MM.1S (cell line): ENCODE measurements at regions not wholly inside any gene's neighbourhood (a gene's known extent, or its start where the extent isn't known, plus 50 kb on each side); places are given as distances from the start of the nearest gene placed in this dataset.

ENCODE experiments used
- DNase-seq: peaks from one replicate; pipeline ENCODE4 v3.0.0-alpha.2; 2015
- H2AFZ ChIP-seq: fragments of 300-600 bp; sonication (generic); 2 replicates; pipeline ENCODE4 v1.6.0; 2016; ENCODE audit warnings: antibody characterized with exemption, low read length
- H3F3A ChIP-seq: fragments of 300-600 bp; sonication (generic); 2 replicates; pipeline ENCODE4 v1.6.1; 2016; ENCODE audit warnings: mild to moderate bottlenecking, antibody characterized with exemption, low read length, moderate library complexity, mixed read lengths; ENCODE audit not compliant: insufficient read depth
- H3K27ac ChIP-seq: fragments of 300-600 bp; sonication (generic); 2 replicates; pipeline ENCODE4 v1.5.1; 2016; ENCODE audit warnings: mild to moderate bottlenecking, low read length
- H3K27me3 ChIP-seq: fragments of 300-600 bp; sonication (generic); replicated peaks from 2 replicates; pipeline ENCODE4 v1.6.0; 2016; ENCODE audit warnings: low read length; ENCODE audit not compliant: insufficient read depth
- H3K36me3 ChIP-seq: fragments of 300-600 bp; sonication (generic); replicated peaks from 2 replicates; pipeline ENCODE4 v1.6.1; 2016; ENCODE audit warnings: mild to moderate bottlenecking, low read length, mixed read lengths; ENCODE audit not compliant: insufficient read depth
- H3K4me1 ChIP-seq: fragments of 300-600 bp; sonication (generic); 2 replicates; pipeline ENCODE4 v1.6.1; 2016; ENCODE audit warnings: low read length, mixed read lengths
- H3K4me2 ChIP-seq: fragments of 300-600 bp; sonication (generic); 2 replicates; pipeline ENCODE4 v1.6.0; 2016; ENCODE audit warnings: low read depth, low read length
- H3K4me3 ChIP-seq: fragments of 300-600 bp; sonication (generic); 2 replicates; pipeline ENCODE4 v1.5.1; 2016; ENCODE audit warnings: low read length, mixed read lengths
- H3K79me2 ChIP-seq: fragments of 300-600 bp; sonication (generic); 2 replicates; pipeline ENCODE4 v1.6.1; 2016; ENCODE audit warnings: mixed run types, low read length, mixed read lengths
- H3K9ac ChIP-seq: fragments of 300-600 bp; sonication (generic); 2 replicates; pipeline ENCODE4 v1.6.1; 2016; ENCODE audit warnings: low read length, mixed read lengths
- H3K9me2 ChIP-seq: fragments of 300-600 bp; sonication (generic); replicated peaks from 2 replicates; pipeline ENCODE4 v1.6.1; 2016; ENCODE audit warnings: mild to moderate bottlenecking, low read length, mixed read lengths; ENCODE audit not compliant: insufficient read depth
- H3K9me3 ChIP-seq: fragments of 300-600 bp; sonication (generic); replicated peaks from 2 replicates; pipeline ENCODE4 v1.6.1; 2016; ENCODE audit warnings: mild to moderate bottlenecking, low read length, mixed read lengths; ENCODE audit not compliant: insufficient read depth
- H4K20me1 ChIP-seq: fragments of 300-600 bp; sonication (generic); 2 replicates; pipeline ENCODE4 v1.6.1; 2016; ENCODE audit warnings: mild to moderate bottlenecking, low read length, moderate library complexity, mixed read lengths; ENCODE audit not compliant: insufficient read depth
- EZH2 ChIP-seq: fragments of 300-600 bp; sonication (generic); optimal IDR thresholded peaks from 2 replicates; pipeline ENCODE3; 2017; ENCODE audit warnings: low read depth, mild to moderate bottlenecking, antibody characterized with exemption, low read length, mixed read lengths
- EZH2phosphoT487 ChIP-seq: fragments of 300-600 bp; sonication (generic); IDR thresholded peaks from 2 replicates; pipeline ENCODE4 v1.6.1; 2018; ENCODE audit warnings: antibody characterized with exemption, low read length
- TF ChIP-seq, protein P1 (sequence below): fragments of 300-600 bp; sonication (generic); IDR thresholded peaks from 2 replicates; pipeline ENCODE4 v1.5.1; 2016; ENCODE audit warnings: antibody characterized with exemption, low read length, mixed read lengths

DNA sequence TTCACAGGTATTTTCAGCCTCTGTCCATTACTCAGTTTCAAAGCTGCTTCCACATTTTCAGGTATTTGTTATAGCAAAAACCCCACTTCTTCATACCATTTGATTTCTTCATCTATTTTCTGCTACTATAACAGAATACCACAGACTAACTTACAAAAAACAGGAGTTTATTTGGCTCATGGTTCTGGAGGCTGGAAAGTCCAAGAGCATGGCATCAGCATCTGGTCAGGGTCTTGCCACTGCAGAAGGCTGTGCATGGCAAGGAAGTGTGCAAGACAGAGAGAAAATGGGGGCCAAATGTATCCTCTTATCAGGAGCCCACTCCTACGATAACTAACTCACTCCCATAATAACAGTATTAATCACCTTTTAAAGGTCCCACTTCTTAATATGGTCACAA is 82.8 kb upstream of the FOXA2 start:
- Histone ChIP-seq H3K9me2 (no peaks in the 10 kb centered on the region), H3K9ac (no peak overlapping the region), H3F3A (no peaks in the 10 kb centered on the region), H3K79me2 (no peaks in the 10 kb centered on the region), H4K20me1 (no peaks in the 10 kb centered on the region), H3K27me3 (no peaks in the 10 kb centered on the region), H3K36me3 (no peaks in the 10 kb centered on the region), H3K9me3 (no peaks in the 10 kb centered on the region), H3K4me3 (no peak overlapping the region), H3K27ac (no peak overlapping the region), H3K4me2 (no peak overlapping the region), H3K4me1 (no peaks in the 10 kb centered on the region), H2AFZ (no peak overlapping the region)
- no peak for DNase-seq
- TF ChIP-seq EZH2 (no peak), EZH2phosphoT487 (no peak)
- TF ChIP-seq, protein P1, sequence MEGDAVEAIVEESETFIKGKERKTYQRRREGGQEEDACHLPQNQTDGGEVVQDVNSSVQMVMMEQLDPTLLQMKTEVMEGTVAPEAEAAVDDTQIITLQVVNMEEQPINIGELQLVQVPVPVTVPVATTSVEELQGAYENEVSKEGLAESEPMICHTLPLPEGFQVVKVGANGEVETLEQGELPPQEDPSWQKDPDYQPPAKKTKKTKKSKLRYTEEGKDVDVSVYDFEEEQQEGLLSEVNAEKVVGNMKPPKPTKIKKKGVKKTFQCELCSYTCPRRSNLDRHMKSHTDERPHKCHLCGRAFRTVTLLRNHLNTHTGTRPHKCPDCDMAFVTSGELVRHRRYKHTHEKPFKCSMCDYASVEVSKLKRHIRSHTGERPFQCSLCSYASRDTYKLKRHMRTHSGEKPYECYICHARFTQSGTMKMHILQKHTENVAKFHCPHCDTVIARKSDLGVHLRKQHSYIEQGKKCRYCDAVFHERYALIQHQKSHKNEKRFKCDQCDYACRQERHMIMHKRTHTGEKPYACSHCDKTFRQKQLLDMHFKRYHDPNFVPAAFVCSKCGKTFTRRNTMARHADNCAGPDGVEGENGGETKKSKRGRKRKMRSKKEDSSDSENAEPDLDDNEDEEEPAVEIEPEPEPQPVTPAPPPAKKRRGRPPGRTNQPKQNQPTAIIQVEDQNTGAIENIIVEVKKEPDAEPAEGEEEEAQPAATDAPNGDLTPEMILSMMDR: no peak

DNA sequence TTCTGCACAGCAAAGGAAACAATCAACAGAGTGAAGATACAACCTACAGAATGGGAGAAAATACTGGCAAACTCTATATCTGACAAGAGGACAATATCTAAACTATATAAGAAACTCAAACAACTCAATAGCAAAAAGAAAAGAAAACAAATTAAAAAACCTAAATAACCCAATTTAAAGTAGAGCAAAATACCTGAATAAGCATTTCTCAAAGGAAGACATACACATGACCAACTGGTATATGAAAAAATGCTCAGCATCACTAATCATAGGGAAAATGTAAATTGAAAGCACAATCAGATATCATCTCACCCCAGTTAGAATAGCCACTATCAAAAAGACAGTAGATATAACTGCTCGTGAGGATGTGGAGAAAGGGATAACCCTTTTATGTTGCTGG is 87.8 kb upstream of the FOXA2 start:
- no peaks in the 10 kb centered on the region for H3K27me3 ChIP-seq
- H3K4me2 ChIP-seq: no peak overlapping the region
- no peak overlapping the region for H3K27ac ChIP-seq
- DNase-seq: no peak
- no peaks in the 10 kb centered on the region for H3F3A ChIP-seq
- H3K9me2 ChIP-seq: no peaks in the 10 kb centered on the region
- H4K20me1 ChIP-seq: no peaks in the 10 kb centered on the region
- no peaks in the 10 kb centered on the region for H3K36me3 ChIP-seq
- no peaks in the 10 kb centered on the region for H3K4me1 ChIP-seq
- no peak overlapping the region for H2AFZ ChIP-seq
- no peak overlapping the region for H3K4me3 ChIP-seq
- TF ChIP-seq EZH2phosphoT487 (no peak), EZH2 (no peak)
- TF ChIP-seq, protein P1: no peak
- no peaks in the 10 kb centered on the region for H3K9me3 ChIP-seq
- H3K79me2 ChIP-seq: no peaks in the 10 kb centered on the region
- H3K9ac ChIP-seq: no peak overlapping the region

DNA sequence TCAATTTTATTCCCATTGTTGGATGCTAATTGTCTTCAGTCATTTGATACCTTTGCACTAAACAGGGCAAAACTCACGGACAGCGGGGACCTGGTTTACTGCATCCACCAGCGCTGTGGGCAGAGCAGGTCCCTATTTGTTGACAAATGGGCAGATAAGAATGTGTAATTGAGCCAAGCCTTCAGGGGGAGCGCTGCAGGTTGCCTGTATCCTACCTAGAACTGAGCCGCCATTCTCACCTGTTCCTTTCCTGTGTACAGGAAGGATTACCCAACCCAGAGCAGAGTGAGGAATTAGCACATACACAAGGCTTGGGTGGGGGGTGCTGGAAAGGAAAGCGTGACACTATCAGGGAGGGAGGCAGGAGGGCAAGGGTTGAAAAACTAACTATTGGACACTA is 89.1 kb upstream of the FOXA2 start:
- Histone ChIP-seq H3K4me3 (no peak overlapping the region), H3K27me3 (no peaks in the 10 kb centered on the region)

More for the DNA sequence above, 89.1 kb upstream of the FOXA2 start:
- no peaks in the 10 kb centered on the region for H3K36me3 ChIP-seq
- H3F3A ChIP-seq: no peaks in the 10 kb centered on the region
- no peaks in the 10 kb centered on the region for H3K79me2 ChIP-seq
- H2AFZ ChIP-seq: no peak overlapping the region
- DNase-seq: no peak
- H3K4me1 ChIP-seq: no peaks in the 10 kb centered on the region
- no peak for TF ChIP-seq EZH2phosphoT487
- TF ChIP-seq, protein P1: no peak
- no peak for TF ChIP-seq EZH2
- H3K27ac ChIP-seq: no peak overlapping the region
- H3K4me2 ChIP-seq: no peak overlapping the region
- no peaks in the 10 kb centered on the region for H3K9me3 ChIP-seq
- H3K9ac ChIP-seq: no peak overlapping the region
- H3K9me2 ChIP-seq: no peaks in the 10 kb centered on the region
- H4K20me1 ChIP-seq: no peaks in the 10 kb centered on the region
